AG04450 (cell line): ENCODE measurements at regions not wholly inside any gene's neighbourhood (a gene's known extent, or its start where the extent isn't known, plus 50 kb on each side); places are given as distances from the start of the nearest gene placed in this dataset.
"Not testable (repeated sequence)": the region's sequence is repeated elsewhere in the genome, so short reads cannot be mapped to it uniquely, and the experiment has no call there.

Experiments
- CTCF ChIA-PET: fragments of 300-600, 350-600 bp; formaldehyde crosslinking; extraction: SDS; loops from one replicate; lab custom pipeline; 2022; ENCODE audit warnings: antibody characterized with exemption, inconsistent platforms; lab: Charles Lee
- POLR2A ChIA-PET: fragments of 350-600 bp; formaldehyde crosslinking; extraction: SDS; loops from one replicate; lab custom pipeline; 2021; ENCODE audit warnings: antibody characterized with exemption, inconsistent platforms; lab: Yijun Ruan, JAX
- DNase-seq: peaks from one replicate; pipeline ENCODE4 v3.0.0-alpha.2; 2011; ENCODE audit warnings: low read depth, low spot score
- H3K27ac ChIP-seq: one replicate; pipeline ENCODE4 v1.5.1; 2012; ENCODE audit warnings: low read depth, low read length, control low read depth
- H3K27me3 ChIP-seq: one replicate; pipeline ENCODE4 v1.6.0; 2012; ENCODE audit warnings: low read length; ENCODE audit not compliant: control insufficient read depth, insufficient read depth
- H3K4me3 ChIP-seq: 2 replicates; pipeline ENCODE4 v1.5.1; 2011; ENCODE audit warnings: mild to moderate bottlenecking, low read depth, low read length, control low read depth
- H3K9me3 ChIP-seq: 2 replicates; pipeline ENCODE4 v1.5.1; 2012; ENCODE audit warnings: low read length; ENCODE audit not compliant: control insufficient read depth, insufficient read depth
- TF ChIP-seq, protein P1 (sequence below): IDR thresholded peaks from 2 replicates; pipeline ENCODE4 v1.5.1; 2011; ENCODE audit warnings: low read depth, low read length, control low read depth, inconsistent platforms

DNA sequence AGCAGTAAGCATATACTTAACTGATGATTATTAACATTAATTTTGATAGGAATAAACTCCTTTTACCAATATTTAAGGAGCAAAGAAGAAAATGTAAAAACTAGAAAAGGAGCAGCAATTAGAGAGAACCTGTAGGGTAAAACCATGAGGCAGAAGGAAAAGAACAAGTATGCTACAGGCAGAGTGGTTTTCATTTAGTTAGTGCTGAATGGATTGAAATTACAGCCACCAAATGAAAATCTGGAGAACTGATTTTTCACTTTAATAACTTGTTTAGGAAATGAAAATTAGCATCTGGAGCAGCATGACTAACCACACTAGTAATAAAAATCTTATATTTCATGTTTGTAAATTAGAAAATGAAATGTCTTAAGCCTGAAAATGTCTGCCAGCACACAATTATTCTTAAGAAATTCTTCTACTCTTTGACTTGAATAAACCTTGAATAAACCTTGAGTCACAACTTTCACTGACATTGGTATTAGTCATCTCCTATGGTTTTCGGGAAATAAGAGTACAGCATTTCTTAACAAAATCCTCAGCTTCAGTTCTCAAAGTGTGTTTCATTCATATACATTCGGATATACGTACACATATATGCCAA, 1504.9 kb upstream of the C9orf72 start:
- DNase-seq: no peak
- Histone ChIP-seq H3K4me3 (no peak overlapping the region), H3K9me3 (peaks cover 4% of the 10 kb centered on the region; the same call in 1 of the 2 replicates), H3K27ac (no peak overlapping the region), H3K27me3 (no peaks in the 10 kb centered on the region)
- CTCF ChIA-PET: no interaction called here
- POLR2A ChIA-PET: no interaction called here
- TF ChIP-seq, protein P1, sequence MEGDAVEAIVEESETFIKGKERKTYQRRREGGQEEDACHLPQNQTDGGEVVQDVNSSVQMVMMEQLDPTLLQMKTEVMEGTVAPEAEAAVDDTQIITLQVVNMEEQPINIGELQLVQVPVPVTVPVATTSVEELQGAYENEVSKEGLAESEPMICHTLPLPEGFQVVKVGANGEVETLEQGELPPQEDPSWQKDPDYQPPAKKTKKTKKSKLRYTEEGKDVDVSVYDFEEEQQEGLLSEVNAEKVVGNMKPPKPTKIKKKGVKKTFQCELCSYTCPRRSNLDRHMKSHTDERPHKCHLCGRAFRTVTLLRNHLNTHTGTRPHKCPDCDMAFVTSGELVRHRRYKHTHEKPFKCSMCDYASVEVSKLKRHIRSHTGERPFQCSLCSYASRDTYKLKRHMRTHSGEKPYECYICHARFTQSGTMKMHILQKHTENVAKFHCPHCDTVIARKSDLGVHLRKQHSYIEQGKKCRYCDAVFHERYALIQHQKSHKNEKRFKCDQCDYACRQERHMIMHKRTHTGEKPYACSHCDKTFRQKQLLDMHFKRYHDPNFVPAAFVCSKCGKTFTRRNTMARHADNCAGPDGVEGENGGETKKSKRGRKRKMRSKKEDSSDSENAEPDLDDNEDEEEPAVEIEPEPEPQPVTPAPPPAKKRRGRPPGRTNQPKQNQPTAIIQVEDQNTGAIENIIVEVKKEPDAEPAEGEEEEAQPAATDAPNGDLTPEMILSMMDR: no peak

GRCh38 chr9:29100762-29101161, 1527.5 kb upstream of the C9orf72 start:
- H3K27me3 ChIP-seq: no peaks in the 10 kb centered on the region
- POLR2A ChIA-PET: no interaction called here
- peaks cover 3% of the 10 kb centered on the region; the same call in 1 of the 2 replicates for H3K9me3 ChIP-seq
- DNase-seq: no peak
- TF ChIP-seq, protein P1: no peak
- CTCF ChIA-PET: no interaction called here
- H3K27ac ChIP-seq: no peak overlapping the region
- H3K4me3 ChIP-seq: no peak overlapping the region

DNA sequence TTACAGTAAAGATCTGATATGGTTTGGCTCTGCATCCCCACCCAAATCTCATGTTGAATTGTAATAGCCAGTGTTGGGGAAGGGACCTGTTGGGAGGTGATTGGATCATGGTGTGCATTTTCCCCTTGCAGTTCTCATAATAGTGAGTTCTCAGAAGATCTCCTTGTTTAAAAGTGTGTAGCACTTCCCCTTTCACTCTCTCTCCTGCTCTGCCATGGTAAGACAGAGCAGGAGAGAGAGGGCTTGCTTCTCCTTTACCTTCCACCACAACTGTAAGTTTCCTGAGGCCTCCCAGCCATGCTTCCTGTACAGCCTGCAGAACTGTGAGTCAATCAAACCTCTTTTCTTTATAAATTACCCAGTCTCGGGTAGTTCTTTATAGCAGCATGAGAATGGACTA, 1530.9 kb upstream of the C9orf72 start:
- H3K9me3 ChIP-seq, H3K27me3 ChIP-seq, DNase-seq, POLR2A ChIA-PET, H3K27ac ChIP-seq, H3K4me3 ChIP-seq, CTCF ChIA-PET: not testable (repeated sequence)

GRCh38 chr9:29118555-29118954, 1545.3 kb upstream of the C9orf72 start:
- H3K27ac ChIP-seq: no peak overlapping the region
- peaks cover 8% of the 10 kb centered on the region; the same call in 1 of the 2 replicates for H3K9me3 ChIP-seq
- ChIA-PET CTCF (no interaction called here), POLR2A (no interaction called here)
- no peak overlapping the region for H3K4me3 ChIP-seq
- DNase-seq: no peak
- TF ChIP-seq, protein P1: no peak
- H3K27me3 ChIP-seq: no peaks in the 10 kb centered on the region

- H3K4me3 ChIP-seq: no peak overlapping the region
- ChIA-PET POLR2A (no interaction called here), CTCF (no interaction called here)
- no peak for DNase-seq
- H3K27ac ChIP-seq: no peak overlapping the region
- TF ChIP-seq, protein P1: no peak
- H3K9me3 ChIP-seq: peaks cover 3% of the 10 kb centered on the region; the same call in 1 of the 2 replicates
- H3K27me3 ChIP-seq: no peaks in the 10 kb centered on the region
Measured at GRCh38 chr9:29126783-29127182, 1553.5 kb upstream of the C9orf72 start.
